ENCODE measurements at regions not wholly inside any gene's neighbourhood (a gene's known extent, or its start where the extent isn't known, plus 50 kb on each side); places are given as distances from the start of the nearest gene placed in this dataset.

DNA sequence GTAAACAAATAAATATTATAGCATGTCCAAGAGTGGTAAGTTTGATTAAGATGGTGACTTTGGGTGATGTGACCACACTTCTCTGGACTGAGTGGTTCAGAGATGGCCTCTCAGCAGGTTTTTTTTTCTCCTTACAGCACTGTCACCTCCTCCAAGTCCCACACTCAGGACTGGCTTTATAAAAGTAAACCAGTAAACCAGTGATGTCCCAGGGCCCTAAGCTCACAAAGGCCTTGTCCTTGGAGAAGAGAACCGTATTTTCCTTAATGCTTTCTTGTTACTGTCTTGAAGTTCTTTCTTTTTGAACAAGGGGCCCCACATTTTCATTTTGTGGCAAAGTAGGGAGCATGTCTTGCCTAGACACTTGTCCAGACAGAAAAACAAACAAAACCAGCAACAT, 274.0 kb downstream of the MYCN start:
- no peak overlapping the region for H3K4me3 ChIP-seq (ENCODE audit: low read length)
- no peak for DNase-seq (ENCODE audit: low read depth, low spot score)

DNA sequence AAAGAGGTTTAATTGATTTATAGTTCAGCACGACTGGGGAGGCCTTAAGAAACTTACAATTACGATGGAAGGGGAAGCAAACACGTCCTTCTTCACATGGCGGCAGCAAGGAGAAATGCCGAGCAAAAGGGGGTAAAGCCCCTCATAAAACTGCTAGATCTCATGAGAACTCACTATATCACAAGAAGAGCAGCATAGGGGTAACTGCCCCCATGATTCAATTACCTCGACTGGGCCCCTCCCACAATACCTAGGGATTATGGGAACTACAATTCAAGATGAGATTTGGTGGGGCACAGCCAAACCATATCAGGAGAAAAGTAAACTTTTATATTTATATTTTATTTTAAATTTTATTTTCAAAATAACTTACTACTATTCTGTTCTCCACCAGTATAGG, 272.0 kb downstream of the MYCN start:
- no peak for DNase-seq (ENCODE audit: low read depth, low spot score)
- H3K4me3 ChIP-seq (ENCODE audit: low read length) = no peak overlapping the region

GRCh38 chr2:16211341-16211740, 271.0 kb downstream of the MYCN start:
- no peak overlapping the region for H3K4me3 ChIP-seq (ENCODE audit: low read length)
- DNase-seq (ENCODE audit: low read depth, low spot score) = no peak

- no peak overlapping the region for H3K4me3 ChIP-seq (ENCODE audit: low read length)
- no peak for DNase-seq (ENCODE audit: low read depth, low spot score)
Measured at GRCh38 chr2:16210841-16211240, 270.5 kb downstream of the MYCN start.

GRCh38 chr2:16209799-16210198, 269.4 kb downstream of the MYCN start:
- no peak for DNase-seq (ENCODE audit: low read depth, low spot score)

GRCh38 chr2:16208921-16209320, 268.6 kb downstream of the MYCN start:
- DNase-seq (ENCODE audit: low read depth, low spot score) = no peak
- no peak overlapping the region for H3K4me3 ChIP-seq (ENCODE audit: low read length)

More at GRCh38 chr2:16209799-16210198, 269.4 kb downstream of the MYCN start:
- H3K4me3 ChIP-seq (ENCODE audit: low read length) = no peak overlapping the region

- no peak for DNase-seq (ENCODE audit: low read depth, low spot score)
- no peak overlapping the region for H3K4me3 ChIP-seq (ENCODE audit: low read length)
Measured at GRCh38 chr2:16208241-16208797, 268.0 kb downstream of the MYCN start.

DNA sequence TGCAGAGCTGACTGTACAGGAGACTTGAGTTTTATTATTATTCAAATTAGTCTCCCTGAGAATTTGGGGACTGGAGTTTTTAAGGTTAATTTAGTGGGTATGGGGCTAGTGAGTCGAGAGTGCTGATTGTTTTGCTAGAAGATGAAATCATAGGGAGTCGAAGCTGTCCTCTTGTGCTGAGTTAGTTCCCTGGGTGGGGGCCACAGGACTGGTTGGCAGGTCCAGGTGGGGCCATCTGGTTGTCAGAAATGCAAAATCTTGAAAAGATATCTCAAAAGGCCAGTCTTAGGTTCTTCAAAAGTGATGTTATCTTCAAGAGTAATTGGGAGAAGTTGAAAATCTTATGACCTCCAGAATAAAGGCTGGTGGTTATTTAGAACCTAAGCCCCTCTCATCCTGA, 267.3 kb downstream of the MYCN start:
- no peak overlapping the region for H3K4me3 ChIP-seq (ENCODE audit: low read length)
- DNase-seq (ENCODE audit: low read depth, low spot score) = no peak

DNA sequence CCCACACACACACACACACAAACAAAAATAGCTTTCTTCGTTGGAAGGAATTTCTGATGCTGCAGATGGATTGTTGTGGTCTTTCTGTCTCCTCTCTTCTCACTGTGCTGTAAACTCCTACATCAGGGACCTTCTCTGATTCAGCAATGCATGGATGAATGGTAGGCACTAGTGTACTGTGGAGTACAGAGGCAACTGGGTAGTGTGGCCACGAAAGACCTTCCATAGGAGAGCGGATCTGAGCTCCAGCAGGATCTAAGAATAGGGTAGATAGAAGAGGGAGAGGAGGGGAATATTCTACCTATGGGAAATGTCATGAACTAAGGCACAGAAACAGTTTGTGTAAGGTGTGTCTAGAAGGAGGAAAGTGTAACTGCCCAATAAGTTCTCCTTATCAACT, 266.8 kb downstream of the MYCN start:
- H3K4me3 ChIP-seq (ENCODE audit: low read length) = no peak overlapping the region
- no peak for DNase-seq (ENCODE audit: low read depth, low spot score)

- no peak for DNase-seq (ENCODE audit: low read depth, low spot score)
- no peak overlapping the region for H3K4me3 ChIP-seq (ENCODE audit: low read length)
Measured at GRCh38 chr2:16206191-16206944, 266.0 kb downstream of the MYCN start.

- DNase-seq (ENCODE audit: low read depth, low spot score) = no peak
- H3K4me3 ChIP-seq (ENCODE audit: low read length) = no peak overlapping the region
Measured at GRCh38 chr2:16205631-16206030, 265.3 kb downstream of the MYCN start.

- DNase-seq (ENCODE audit: low read depth, low spot score) = no peak
- no peak overlapping the region for H3K4me3 ChIP-seq (ENCODE audit: low read length)
Measured at GRCh38 chr2:16204886-16205620, 264.7 kb downstream of the MYCN start.

GRCh38 chr2:16204251-16204650, 263.9 kb downstream of the MYCN start:
- no peak overlapping the region for H3K4me3 ChIP-seq (ENCODE audit: low read length)
- DNase-seq (ENCODE audit: low read depth, low spot score) = no peak

DNA sequence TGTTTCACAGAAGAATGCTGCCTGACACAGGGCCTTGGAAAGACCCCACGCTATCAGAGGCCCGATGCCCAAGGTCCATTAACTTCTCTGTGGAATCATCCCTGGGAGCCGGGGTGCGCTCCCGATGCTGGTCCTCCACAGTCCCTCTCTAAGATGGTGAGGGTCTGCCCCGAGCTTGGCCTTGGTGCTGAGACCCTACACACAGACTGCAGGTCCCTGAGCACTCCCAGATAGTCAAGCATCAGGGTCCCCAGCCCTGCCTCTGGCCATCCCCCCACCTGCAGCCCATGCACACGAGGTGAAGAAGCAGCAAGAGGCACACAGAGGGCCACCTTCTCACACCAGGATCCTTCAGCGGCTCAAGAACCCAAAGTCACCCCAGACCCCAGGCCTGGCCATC, 263.3 kb downstream of the MYCN start:
- DNase-seq (ENCODE audit: low read depth, low spot score) = no peak
- no peak overlapping the region for H3K4me3 ChIP-seq (ENCODE audit: low read length)

GRCh38 chr2:16203069-16203468, 262.7 kb downstream of the MYCN start:
- no peak for DNase-seq (ENCODE audit: low read depth, low spot score)
- no peak overlapping the region for H3K4me3 ChIP-seq (ENCODE audit: low read length)

DNA sequence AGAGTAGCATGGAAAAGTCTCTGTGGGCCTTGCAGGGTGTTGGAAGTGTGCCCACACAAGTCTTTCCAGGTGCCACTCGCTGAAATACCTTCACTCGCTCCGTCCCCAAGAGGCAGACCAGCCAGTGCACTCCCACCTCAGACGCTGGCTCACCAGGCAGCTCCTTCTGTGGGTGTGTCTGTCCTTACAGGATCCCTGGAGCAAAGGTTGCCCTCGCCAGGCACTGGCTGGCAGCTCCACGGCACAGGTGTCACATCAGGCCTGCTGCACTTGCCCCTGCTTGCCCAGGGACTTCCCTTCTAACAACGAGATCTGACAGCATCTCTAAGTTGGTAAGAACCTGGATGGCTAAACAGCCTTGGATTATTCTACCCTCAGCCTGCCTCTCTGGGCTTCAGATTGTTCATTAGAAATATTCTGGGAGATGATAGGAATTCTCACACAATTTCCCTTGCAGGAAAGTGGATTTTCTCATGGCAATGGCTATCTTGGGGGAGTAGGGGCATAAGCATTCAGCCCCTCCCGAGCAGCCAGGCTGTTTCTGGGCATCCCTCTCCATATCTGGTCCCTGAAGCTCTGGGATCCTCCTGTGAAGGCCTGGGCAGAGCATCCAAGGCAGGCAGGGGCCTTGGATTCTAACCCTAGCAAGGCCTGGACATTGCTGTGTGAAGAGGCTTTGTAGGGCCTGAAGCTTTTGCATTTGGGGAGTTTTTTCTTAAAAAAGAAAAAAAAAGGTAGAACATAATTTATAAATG, 262.1 kb downstream of the MYCN start:
- H3K4me3 ChIP-seq (ENCODE audit: low read length) = no peak overlapping the region
- DNase-seq (ENCODE audit: low read depth, low spot score) = no peak

- no peak overlapping the region for H3K4me3 ChIP-seq (ENCODE audit: low read length)
- no peak for DNase-seq (ENCODE audit: low read depth, low spot score)
Measured at GRCh38 chr2:16201848-16202247, 261.5 kb downstream of the MYCN start.

DNA sequence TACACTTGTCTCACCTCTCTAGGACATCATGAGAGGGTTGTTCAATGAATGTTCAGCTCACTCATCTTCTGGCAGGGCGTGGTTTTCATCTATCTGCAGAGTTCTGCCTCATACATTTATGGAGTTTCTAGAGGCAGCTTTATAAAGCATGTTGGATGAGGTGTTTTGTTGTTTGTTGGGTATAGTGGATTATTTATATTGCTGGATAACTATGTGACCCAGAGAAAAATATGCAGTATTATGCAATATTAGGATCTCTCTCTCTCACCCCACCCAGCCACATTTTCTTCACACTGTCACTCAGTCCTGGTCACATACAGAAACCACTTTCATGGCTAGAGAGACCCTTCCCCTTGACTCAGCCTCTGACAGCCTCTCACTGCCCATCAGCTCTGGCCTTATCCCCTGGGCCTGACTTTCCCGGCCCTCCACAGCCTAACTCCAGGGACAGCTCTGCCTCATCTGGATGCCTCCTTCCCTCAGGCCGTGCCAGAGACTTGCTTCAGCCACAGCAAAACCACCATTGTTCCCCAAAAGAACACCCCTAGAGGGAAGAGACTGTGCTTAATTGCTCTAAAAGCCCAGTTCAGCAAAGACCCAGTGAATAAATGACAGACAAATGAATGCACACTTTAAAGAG, 260.3 kb downstream of the MYCN start:
- no peak overlapping the region for H3K4me3 ChIP-seq (ENCODE audit: low read length)
- DNase-seq (ENCODE audit: low read depth, low spot score) = no peak

DNA sequence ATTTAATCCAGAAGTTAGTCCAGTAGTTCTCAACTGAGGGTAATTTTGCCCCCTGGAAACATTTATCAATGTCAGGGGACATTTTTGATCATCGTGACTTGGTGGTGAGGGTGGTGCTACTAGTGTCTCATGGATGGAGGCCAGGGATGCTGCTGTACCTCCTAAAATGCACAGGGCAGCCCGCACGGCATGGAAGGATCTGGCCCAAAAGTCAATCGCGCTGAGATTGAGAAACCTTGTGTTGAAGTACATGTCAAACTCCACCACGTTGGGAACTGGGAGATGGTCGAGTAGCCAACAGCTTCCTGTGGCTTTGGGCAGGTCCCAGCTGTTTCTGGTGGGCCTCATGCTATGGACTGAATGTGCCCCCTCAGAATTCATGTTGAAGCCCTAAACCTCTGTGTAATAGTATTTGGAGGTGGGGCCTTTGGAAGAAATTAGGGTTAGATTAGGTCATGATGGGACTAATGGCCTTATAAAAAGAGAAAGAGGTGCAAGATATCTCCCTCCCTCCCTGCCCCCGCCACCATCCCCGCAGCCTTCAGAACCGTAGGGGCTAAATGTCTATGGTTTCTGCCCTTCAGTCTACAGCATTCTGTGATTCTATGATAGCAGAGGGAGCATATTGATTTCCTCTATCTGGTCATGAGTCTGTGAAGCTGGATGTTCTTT, 259.7 kb downstream of the MYCN start:
- H3K4me3 ChIP-seq (ENCODE audit: low read length) = no peak overlapping the region

More for the DNA sequence above, 259.7 kb downstream of the MYCN start:
- DNase-seq (ENCODE audit: low read depth, low spot score) = no peak

Data from Jurkat, Clone E6-1 (cell line).